ENCODE measurements at regions not wholly inside any gene's neighbourhood (a gene's known extent, or its start where the extent isn't known, plus 50 kb on each side); places are given as distances from the start of the nearest gene placed in this dataset.

DNA sequence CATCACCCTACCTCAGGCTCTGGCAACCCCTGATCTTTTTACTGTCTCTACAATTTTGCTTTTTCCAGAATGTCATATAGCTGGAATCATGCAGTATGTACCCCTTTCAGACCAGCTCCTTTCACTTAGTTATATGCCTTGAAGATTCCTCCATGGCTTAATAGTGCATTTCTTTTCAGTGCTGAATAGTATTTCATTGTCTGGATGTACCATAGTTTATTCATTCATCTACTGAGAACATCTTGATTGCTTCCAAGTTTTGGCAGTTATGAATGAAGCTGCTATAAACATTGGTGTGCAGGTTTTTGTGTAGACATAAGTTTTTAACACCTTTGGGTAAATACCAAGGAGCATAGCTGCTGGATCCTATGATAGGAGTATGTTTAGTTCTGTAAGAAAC, 50.8 kb upstream of the ANP32A start:
- no peak for DNase-seq

DNA sequence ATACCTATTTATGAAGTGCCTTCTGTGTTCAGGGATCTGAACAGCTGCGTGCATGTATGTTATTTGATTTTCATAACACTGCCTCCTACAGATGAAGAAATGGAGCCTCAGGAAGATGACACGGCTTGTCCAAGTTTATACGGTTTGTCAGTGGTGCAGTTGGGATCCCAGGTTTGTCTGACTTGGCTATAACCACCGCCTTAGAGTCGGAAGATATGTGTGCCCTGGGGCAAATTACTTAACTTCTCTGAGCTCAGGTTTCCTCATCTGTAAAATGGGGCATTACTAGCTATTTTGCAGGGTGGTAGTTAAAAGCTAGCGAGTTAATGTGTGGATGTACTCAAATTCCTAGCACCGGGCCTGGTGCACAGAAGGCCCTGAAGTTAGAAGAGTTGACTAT, 54.1 kb upstream of the ANP32A start:
- DNase-seq, result no peak

GRCh38 chr15:68875377-68876116, 54.8 kb upstream of the SPESP1 start:
- DNase-seq, result peak; percentile 89

DNA sequence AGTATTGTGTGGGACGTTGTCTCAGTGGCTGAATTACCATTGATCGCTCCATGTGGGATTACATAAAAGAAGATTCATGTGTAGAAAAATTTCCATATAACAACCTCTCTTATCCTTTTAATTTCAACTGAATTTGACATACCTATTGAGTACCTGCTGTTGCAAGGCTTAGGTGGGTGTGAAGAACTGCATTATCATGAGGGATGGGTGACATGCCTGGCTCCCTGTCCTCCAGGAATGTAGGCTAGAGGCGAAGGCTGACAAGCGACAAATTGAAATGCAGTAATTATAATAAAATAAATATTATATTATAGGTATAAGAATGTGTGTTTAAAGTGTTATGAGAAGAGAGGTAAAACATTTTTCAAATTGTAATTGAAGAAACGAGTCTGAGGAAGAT, 52.7 kb upstream of the SPESP1 start:
- no peak for DNase-seq

DNA sequence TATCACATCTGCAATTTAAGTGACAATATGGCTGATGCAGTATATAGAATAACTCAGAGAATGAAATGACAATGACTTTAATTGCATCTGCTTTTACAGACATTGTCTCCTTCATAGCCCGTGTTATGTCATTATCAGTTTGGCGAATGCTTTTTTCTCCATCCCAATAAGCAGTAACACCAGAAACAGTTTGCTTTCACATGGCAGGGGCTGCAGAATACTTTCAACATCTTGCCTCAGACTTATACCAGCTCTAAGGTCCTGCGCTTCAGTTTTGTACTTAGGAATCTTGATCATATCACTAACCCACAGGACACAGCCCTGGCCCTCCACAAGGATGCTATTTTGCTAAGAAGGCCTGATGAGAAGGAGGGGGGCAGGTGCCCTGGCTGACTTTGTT, 49.9 kb upstream of the SPESP1 start:
- DNase-seq, result no peak

Measured in fibroblast of skin of scalp (primary cell).